Uterus (tissue), 2 donors: ENCODE measurements at regions not wholly inside any gene's neighbourhood (a gene's known extent, or its start where the extent isn't known, plus 50 kb on each side); places are given as distances from the start of the nearest gene placed in this dataset.

Source experiments
- POLR2A ChIP-seq, 2 donors: fragments of 450-650 bp; IDR thresholded peaks; one replicate each; pipeline ENCODE4 v1.6.1; 2016; ENCODE audit warnings: antibody characterized with exemption in 2 of 2, mild to moderate bottlenecking in 1 of 2, moderate library complexity in 1 of 2
- TF ChIP-seq, protein P1 (sequence below), 4 experiments: fragments of 200-600 bp in 2 of 4; fragments of 450-650 bp in 2 of 4; sonication (generic) in 2 of 4; IDR thresholded peaks; one replicate each; pipeline ENCODE4 v1.5.1; 2016 to 2019; ENCODE audit warnings: antibody characterized with exemption in 4 of 4, mild to moderate bottlenecking in 2 of 4, moderate library complexity in 1 of 4

DNA sequence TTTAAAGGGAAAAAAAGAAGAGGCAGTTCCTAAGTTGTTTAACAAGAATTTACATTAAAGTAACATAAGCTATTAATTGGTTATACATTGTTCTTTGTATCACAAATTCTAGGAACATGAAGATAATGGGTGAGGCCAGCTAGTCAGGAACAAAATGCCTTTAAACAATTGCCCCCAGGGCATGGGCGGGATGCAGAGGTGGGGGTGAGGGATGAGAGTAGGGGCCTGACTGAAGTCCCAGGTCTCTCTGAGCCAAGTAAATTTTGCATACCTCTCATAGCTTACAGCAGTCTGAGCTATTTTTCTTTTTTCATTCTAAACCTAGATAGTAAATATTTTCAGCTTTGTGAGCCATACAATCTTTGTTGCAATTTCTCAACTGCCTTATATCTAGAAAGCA lies 77.8 kb upstream of the RNU6-1 start:
- TF ChIP-seq, protein P1, sequence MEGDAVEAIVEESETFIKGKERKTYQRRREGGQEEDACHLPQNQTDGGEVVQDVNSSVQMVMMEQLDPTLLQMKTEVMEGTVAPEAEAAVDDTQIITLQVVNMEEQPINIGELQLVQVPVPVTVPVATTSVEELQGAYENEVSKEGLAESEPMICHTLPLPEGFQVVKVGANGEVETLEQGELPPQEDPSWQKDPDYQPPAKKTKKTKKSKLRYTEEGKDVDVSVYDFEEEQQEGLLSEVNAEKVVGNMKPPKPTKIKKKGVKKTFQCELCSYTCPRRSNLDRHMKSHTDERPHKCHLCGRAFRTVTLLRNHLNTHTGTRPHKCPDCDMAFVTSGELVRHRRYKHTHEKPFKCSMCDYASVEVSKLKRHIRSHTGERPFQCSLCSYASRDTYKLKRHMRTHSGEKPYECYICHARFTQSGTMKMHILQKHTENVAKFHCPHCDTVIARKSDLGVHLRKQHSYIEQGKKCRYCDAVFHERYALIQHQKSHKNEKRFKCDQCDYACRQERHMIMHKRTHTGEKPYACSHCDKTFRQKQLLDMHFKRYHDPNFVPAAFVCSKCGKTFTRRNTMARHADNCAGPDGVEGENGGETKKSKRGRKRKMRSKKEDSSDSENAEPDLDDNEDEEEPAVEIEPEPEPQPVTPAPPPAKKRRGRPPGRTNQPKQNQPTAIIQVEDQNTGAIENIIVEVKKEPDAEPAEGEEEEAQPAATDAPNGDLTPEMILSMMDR (IDR thresholded peaks at IDR 0.05): no peak
- TF ChIP-seq POLR2A (IDR thresholded peaks at IDR 0.05): no peak
